ENCODE measurements at regions not wholly inside any gene's neighbourhood (a gene's known extent, or its start where the extent isn't known, plus 50 kb on each side); places are given as distances from the start of the nearest gene placed in this dataset.

GRCh38 chr1:108082738-108083562 is 117.2 kb downstream of the SLC25A24 start:
- Histone ChIP-seq H3K27me3 (no peaks in the 10 kb centered on the region; the same call in 1 of the 2 replicates), H3K4me1 (no peaks in the 10 kb centered on the region), H3K4me3 (ENCODE audit: low read depth, low read length) (no peak overlapping the region), H3K36me3 (no peaks in the 10 kb centered on the region), H3K9me3 (no peaks in the 10 kb centered on the region)
- no peak for DNase-seq
- TF ChIP-seq CTCF (IDR thresholded peaks at IDR 0.05; ENCODE audit: low read depth, low read length), result no peak

- no peak for TF ChIP-seq CTCF (IDR thresholded peaks at IDR 0.05; ENCODE audit: low read depth, low read length)
- H3K4me1 ChIP-seq, result no peaks in the 10 kb centered on the region
These were observed 117.0 kb upstream of the VAV3 start for GRCh38 chr1:108082001-108082400.

GRCh38 chr1:108080448-108080847 is 115.5 kb upstream of the VAV3 start:
- Histone ChIP-seq H3K9me3 (no peaks in the 10 kb centered on the region), H3K4me1 (no peaks in the 10 kb centered on the region), H3K27me3 (no peaks in the 10 kb centered on the region), H3K36me3 (no peaks in the 10 kb centered on the region), H3K4me3 (ENCODE audit: low read depth, low read length) (no peak overlapping the region)
- DNase-seq, result no peak
- TF ChIP-seq CTCF (IDR thresholded peaks at IDR 0.05; ENCODE audit: low read depth, low read length), result no peak

More at GRCh38 chr1:108082001-108082400, 117.0 kb upstream of the VAV3 start:
- H3K9me3 ChIP-seq, result no peaks in the 10 kb centered on the region
- no peaks in the 10 kb centered on the region for H3K36me3 ChIP-seq
- H3K27me3 ChIP-seq, result no peaks in the 10 kb centered on the region
- no peak for DNase-seq
- no peak overlapping the region for H3K4me3 ChIP-seq (ENCODE audit: low read depth, low read length)

- Histone ChIP-seq H3K4me3 (ENCODE audit: low read depth, low read length) (no peak overlapping the region), H3K27me3 (no peaks in the 10 kb centered on the region), H3K4me1 (no peaks in the 10 kb centered on the region), H3K36me3 (no peaks in the 10 kb centered on the region), H3K9me3 (no peaks in the 10 kb centered on the region)
- TF ChIP-seq CTCF (IDR thresholded peaks at IDR 0.05; ENCODE audit: low read depth, low read length), result no peak
- DNase-seq, result no peak
These were observed 114.6 kb upstream of the VAV3 start for GRCh38 chr1:108079440-108080025.

GRCh38 chr1:108077991-108078390 is 113.0 kb upstream of the VAV3 start:
- TF ChIP-seq CTCF (IDR thresholded peaks at IDR 0.05; ENCODE audit: low read depth, low read length), result no peak
- Histone ChIP-seq H3K27me3 (no peaks in the 10 kb centered on the region), H3K9me3 (no peaks in the 10 kb centered on the region), H3K36me3 (no peaks in the 10 kb centered on the region), H3K4me1 (no peaks in the 10 kb centered on the region), H3K4me3 (ENCODE audit: low read depth, low read length) (no peak overlapping the region)
- no peak for DNase-seq

GRCh38 chr1:108075055-108075454 is 110.1 kb upstream of the VAV3 start:
- Histone ChIP-seq H3K4me3 (ENCODE audit: low read depth, low read length) (no peak overlapping the region), H3K9me3 (no peaks in the 10 kb centered on the region)

More at GRCh38 chr1:108075055-108075454, 110.1 kb upstream of the VAV3 start:
- Histone ChIP-seq H3K27me3 (no peaks in the 10 kb centered on the region), H3K36me3 (no peaks in the 10 kb centered on the region), H3K4me1 (no peaks in the 10 kb centered on the region)
- DNase-seq, result no peak
- TF ChIP-seq CTCF (IDR thresholded peaks at IDR 0.05; ENCODE audit: low read depth, low read length), result no peak
